K562 (cell line): ENCODE measurements at regions not wholly inside any gene's neighbourhood (a gene's known extent, or its start where the extent isn't known, plus 50 kb on each side); places are given as distances from the start of the nearest gene placed in this dataset.

ENCODE experiments used
- ATAC-seq: fragments of 200-7000 bp; cut with Tn5 transposase; 3 replicates; pipeline ENCODE4 v1.9.1; 2020; ENCODE audit warnings: moderate library complexity
- BruUV-seq: library from RNA; stranded (reverse); fragments of 400-500 nt; replicated peaks from 2 replicates; lab custom pipeline; 2021; lab: Mats Ljungman, UMichigan
- CTCF ChIA-PET: fragments of 300-600 bp; formaldehyde crosslinking; extraction: SDS; loops from one replicate; lab custom pipeline; 2021; ENCODE audit warnings: low intra/inter-chr PET ratio; lab: Yijun Ruan, JAX
- POLR2A ChIA-PET: fragments of 300-600, 350-650 bp; sonication (Branson Sonifier 250); formaldehyde crosslinking; extraction: SDS; loops from one replicate; lab custom pipeline; 2021; ENCODE audit warnings: antibody characterized with exemption, inconsistent platforms; lab: Yijun Ruan, JAX
- DNase-seq, 4 experiments: peaks; one replicate each; pipeline versions ENCODE4 v3.0.0 to v3.0.0-alpha.2; 2011 to 2018; ENCODE audit warnings: low spot score in 3 of 4, mixed read lengths in 3 of 4; ENCODE audit errors: extremely low read depth in 1 of 4
- FAIRE-seq: peaks from 2 replicates; lab custom pipeline; 2011; peaks lifted over from hg19 to GRCh38; lab: Jason Lieb, UNC
- H2AFZ ChIP-seq: 2 replicates; pipeline ENCODE4 v1.6.0; 2011; ENCODE audit warnings: low read depth, low read length, control low read depth, inconsistent platforms
- H3K27ac ChIP-seq: fragments of 200-600 bp; 3 replicates; pipeline ENCODE4 v1.8.0; 2011; ENCODE audit warnings: low read depth, mild to moderate bottlenecking, control low read depth, inconsistent platforms, low read length, moderate library complexity, mixed read lengths; ENCODE audit errors: extremely low read depth
- H3K27me3 ChIP-seq, 2 experiments: fragments of 300-600 bp in 1 of 2; 2 replicates in 1 of 2; 3 replicates in 1 of 2; pipeline versions ENCODE4 v1.6.0 to v1.8.0; 2011; ENCODE audit warnings: inconsistent platforms in 2 of 2, low read length in 2 of 2, mild to moderate bottlenecking in 1 of 2, mixed read lengths in 1 of 2, moderate library complexity in 1 of 2; ENCODE audit not compliant: control insufficient read depth in 2 of 2, insufficient read depth in 2 of 2
- H3K36me3 ChIP-seq: fragments of 300-600 bp; 3 replicates; pipeline ENCODE4 v1.8.0; 2011; ENCODE audit warnings: mild to moderate bottlenecking, low read length, inconsistent platforms; ENCODE audit not compliant: control insufficient read depth, insufficient read depth
- H3K4me1 ChIP-seq, 2 experiments: fragments of 200-600 bp in 1 of 2; replicated peaks in 1 of 2; 2 replicates in 1 of 2; 3 replicates in 1 of 2; pipeline versions ENCODE4 v1.5.1 to v1.8.0; 2011; ENCODE audit warnings: inconsistent platforms in 2 of 2, low read length in 2 of 2, mild to moderate bottlenecking in 1 of 2, mixed read lengths in 1 of 2, moderate library complexity in 1 of 2; ENCODE audit not compliant: control insufficient read depth in 2 of 2, insufficient read depth in 2 of 2
- H3K4me2 ChIP-seq: 2 replicates; pipeline ENCODE4 v1.6.1; 2011; ENCODE audit warnings: low read length, control low read depth, inconsistent platforms, mixed read lengths; ENCODE audit not compliant: insufficient read depth
- H3K4me3 ChIP-seq: fragments of 200-600 bp; sonication (generic), shearing (Covaris generic); 2 replicates; pipeline ENCODE4 v1.5.1; 2016; ENCODE audit warnings: control low read depth, inconsistent platforms
- H3K79me2 ChIP-seq: fragments of 200-600 bp; 3 replicates; pipeline ENCODE4 v1.8.0; 2011; ENCODE audit warnings: low read length, inconsistent platforms; ENCODE audit not compliant: control insufficient read depth, insufficient read depth
- H3K9ac ChIP-seq, 2 experiments: 2 replicates each; pipeline versions ENCODE4 v1.6.0 to v1.6.1; 2011; ENCODE audit warnings: low read depth in 2 of 2, low read length in 2 of 2, control low read depth in 1 of 2, inconsistent platforms in 1 of 2, mild to moderate bottlenecking in 1 of 2, mixed read lengths in 1 of 2; ENCODE audit not compliant: insufficient read depth in 1 of 2
- H3K9me1 ChIP-seq: one replicate; pipeline ENCODE4 v1.6.0; 2011; ENCODE audit warnings: inconsistent platforms, mild to moderate bottlenecking, low read length, moderate library complexity; ENCODE audit not compliant: control insufficient read depth, insufficient read depth
- H3K9me3 ChIP-seq: replicated peaks from 2 replicates; pipeline ENCODE4 v1.5.1; 2011; ENCODE audit warnings: low read depth, low read length, inconsistent platforms; ENCODE audit not compliant: control insufficient read depth, insufficient read depth
- H4K20me1 ChIP-seq: replicated peaks from 2 replicates; pipeline ENCODE4 v1.6.1; 2011; ENCODE audit warnings: low read length, inconsistent platforms, mixed read lengths; ENCODE audit not compliant: control insufficient read depth, insufficient read depth
- ARID1B ChIP-seq: fragments of 450-650 bp; IDR thresholded peaks from 2 replicates; pipeline ENCODE4 v1.6.1; 2016; ENCODE audit warnings: antibody characterized with exemption, mild to moderate bottlenecking, inconsistent platforms
- CBX8 ChIP-seq: fragments of 200-600 bp; sonication (generic); IDR thresholded peaks from 2 replicates; pipeline ENCODE4 v1.6.1; 2012; ENCODE audit warnings: borderline replicate concordance, mixed run types, low read depth, mild to moderate bottlenecking, moderate library complexity, mixed read lengths, low read length, control low read depth, inconsistent platforms; ENCODE audit not compliant: poor library complexity, severe bottlenecking; ENCODE audit errors: extremely low read depth
- CHD4 ChIP-seq: fragments of 200-600 bp; sonication (generic); IDR thresholded peaks from 3 replicates; pipeline ENCODE4 v1.6.1; 2012; ENCODE audit warnings: low read depth, mild to moderate bottlenecking, mixed read lengths, low read length, inconsistent platforms; ENCODE audit not compliant: insufficient read depth, insufficient replicate concordance, poor library complexity, severe bottlenecking
- EGR1 ChIP-seq: fragments of 450-650 bp; conservative IDR thresholded peaks from 2 replicates; pipeline ENCODE4 v1.6.1; 2017; ENCODE audit warnings: mild to moderate bottlenecking
- MTA1 ChIP-seq: fragments of 450-650 bp; IDR thresholded peaks from 2 replicates; pipeline ENCODE4 v1.6.1; 2017; ENCODE audit warnings: borderline replicate concordance
- NR1H2 ChIP-seq: sonication (generic); formaldehyde crosslinking; IDR thresholded peaks from 2 replicates; pipeline ENCODE4 v1.4.0; 2020; ENCODE audit warnings: mild to moderate bottlenecking, missing genetic modification reagents
- PHF21A ChIP-seq: fragments of 450-650 bp; IDR thresholded peaks from 2 replicates; pipeline ENCODE4 v1.6.1; 2017; ENCODE audit warnings: low read depth, borderline replicate concordance
- RCOR1 ChIP-seq, 2 experiments: IDR thresholded peaks; 2 replicates each; pipeline ENCODE4 v1.6.1; 2012; ENCODE audit warnings: low read depth in 2 of 2, low read length in 2 of 2, borderline replicate concordance in 1 of 2, improper control_type of control experiment in 1 of 2
- SRSF3 ChIP-seq: fragments of 200-400 bp; formaldehyde crosslinking; IDR thresholded peaks from 2 replicates; pipeline ENCODE4 v1.6.1; 2016; ENCODE audit warnings: mild to moderate bottlenecking, low read length, moderate library complexity; ENCODE audit not compliant: insufficient read depth
- TGIF2 ChIP-seq: sonication (generic); formaldehyde crosslinking; IDR thresholded peaks from 2 replicates; pipeline ENCODE4 v1.8.1; 2022; ENCODE audit warnings: mild to moderate bottlenecking, missing genetic modification reagents, moderate library complexity
- WGBS: fragments of 100-300 bp; shearing (Covaris generic); methylation state at CpG from one replicate; pipeline ENCODE4 v1.1.6; 2016; ENCODE audit warnings: low coverage, mixed read lengths; ENCODE audit not compliant: insufficient coverage; ENCODE audit errors: missing lambda C conversion rate; 5-methylcytosine and 5-hydroxymethylcytosine counted together
- in situ Hi-C: fragments of 300-500 bp; cut with MboI; formaldehyde crosslinking; loops from 4 replicates; pipeline ENCODE4 v1.15.0; 2018; ENCODE audit warnings: inconsistent platforms, mixed read lengths
- intact Hi-C: fragments of 100-400 bp; cut with micrococcal nuclease; formaldehyde crosslinking; loops from 2 replicates; pipeline ENCODE4 v1.14.2; 2022
- TF ChIP-seq, protein P1 (sequence below): sonication (generic); formaldehyde crosslinking; IDR thresholded peaks from 2 replicates; pipeline ENCODE4 v1.8.0; 2022; ENCODE audit warnings: mild to moderate bottlenecking, missing genetic modification reagents

GRCh38 chr2:520663-521340 lies 156.4 kb downstream of the TMEM18 start:
- H4K20me1 ChIP-seq, result no peaks in the 10 kb centered on the region
- no peak for ATAC-seq
- H3K79me2 ChIP-seq, result no peaks in the 10 kb centered on the region
- no peaks in the 10 kb centered on the region for H3K9me1 ChIP-seq
- H3K4me1 ChIP-seq, result no peaks in the 10 kb centered on the region
- 3% methylated on average over 11 of the region's 11 CpGs for WGBS
- ChIA-PET CTCF (no interaction called here), POLR2A (no interaction called here)
- H3K9me3 ChIP-seq, result no peaks in the 10 kb centered on the region
- in situ Hi-C loops (no loop called here), intact Hi-C loops (no loop called here)
- no TSS peak for BruUV-seq
- H3K36me3 ChIP-seq, result no peaks in the 10 kb centered on the region
- no peak overlapping the region for H3K27ac ChIP-seq
- no peak overlapping the region for H3K4me3 ChIP-seq
- no peak for FAIRE-seq
- no peak overlapping the region; a peak in 1 of 4 replicates for H3K9ac ChIP-seq
- H3K4me2 ChIP-seq, result no peak overlapping the region
- peaks cover 6 to 50% of the 10 kb centered on the region in 2 experiments for H3K27me3 ChIP-seq
- TF ChIP-seq ARID1B, result no peak
- H2AFZ ChIP-seq, result no peak overlapping the region
- DNase-seq, result no peak

DNA sequence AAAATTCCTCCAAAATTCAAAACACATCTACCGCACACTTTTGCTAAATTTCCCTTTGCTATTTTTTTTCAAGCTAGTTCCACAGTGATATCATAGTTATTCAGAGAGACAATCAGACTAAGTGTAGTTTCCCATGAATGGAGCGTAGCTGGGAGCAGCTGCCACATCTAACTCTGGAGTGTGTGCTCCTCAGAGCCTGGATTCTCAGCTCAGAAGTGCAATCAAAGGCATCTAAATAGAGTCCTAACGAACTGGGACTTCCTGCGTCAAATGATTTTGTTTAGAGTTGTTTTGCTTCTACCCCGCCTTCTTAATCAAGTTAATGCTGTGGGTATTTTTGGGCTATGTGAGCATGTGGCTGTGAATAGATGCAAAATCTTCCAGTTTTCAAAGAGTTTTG lies 160.3 kb downstream of the TMEM18 start:
- intact Hi-C loops, result no loop called here
- TF ChIP-seq CBX8 (no peak), TGIF2 (CRISPR knock-in tag) (no peak), NR1H2 (CRISPR knock-in tag) (no peak), SRSF3 (no peak), MTA1 (no peak), EGR1 (no peak), RCOR1 (IDR thresholded peaks at IDR 0.05; ENCODE audit: borderline replicate concordance in 1 of 2, low read depth in 2 of 2, low read length in 2 of 2) (no peak), CHD4 (no peak), PHF21A (no peak)
- TF ChIP-seq, protein P1, sequence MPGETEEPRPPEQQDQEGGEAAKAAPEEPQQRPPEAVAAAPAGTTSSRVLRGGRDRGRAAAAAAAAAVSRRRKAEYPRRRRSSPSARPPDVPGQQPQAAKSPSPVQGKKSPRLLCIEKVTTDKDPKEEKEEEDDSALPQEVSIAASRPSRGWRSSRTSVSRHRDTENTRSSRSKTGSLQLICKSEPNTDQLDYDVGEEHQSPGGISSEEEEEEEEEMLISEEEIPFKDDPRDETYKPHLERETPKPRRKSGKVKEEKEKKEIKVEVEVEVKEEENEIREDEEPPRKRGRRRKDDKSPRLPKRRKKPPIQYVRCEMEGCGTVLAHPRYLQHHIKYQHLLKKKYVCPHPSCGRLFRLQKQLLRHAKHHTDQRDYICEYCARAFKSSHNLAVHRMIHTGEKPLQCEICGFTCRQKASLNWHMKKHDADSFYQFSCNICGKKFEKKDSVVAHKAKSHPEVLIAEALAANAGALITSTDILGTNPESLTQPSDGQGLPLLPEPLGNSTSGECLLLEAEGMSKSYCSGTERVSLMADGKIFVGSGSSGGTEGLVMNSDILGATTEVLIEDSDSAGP (CRISPR knock-in tag), result no peak

More for the DNA sequence above, 160.3 kb downstream of the TMEM18 start:
- Histone ChIP-seq H3K27me3 (peaks cover 2 to 23% of the 10 kb centered on the region in 2 experiments; a peak in 4 of 5 replicates), H4K20me1 (no peaks in the 10 kb centered on the region), H3K4me2 (no peak overlapping the region), H3K9me3 (no peaks in the 10 kb centered on the region), H3K4me1 (no peaks in the 10 kb centered on the region), H2AFZ (no peak overlapping the region), H3K4me3 (no peak overlapping the region), H3K79me2 (no peaks in the 10 kb centered on the region), H3K27ac (no peak overlapping the region), H3K36me3 (no peaks in the 10 kb centered on the region), H3K9ac (no peak overlapping the region), H3K9me1 (no peaks in the 10 kb centered on the region)
- FAIRE-seq (no peak), ATAC-seq (no peak), DNase-seq (no peak)
- WGBS, result 0% methylated on average over 5 of the region's 5 CpGs
- in situ Hi-C loops, result no loop called here
- CTCF ChIA-PET, result no interaction called here
- BruUV-seq, result no TSS peak
- POLR2A ChIA-PET, result no interaction called here
